ENCODE measurements at regions not wholly inside any gene's neighbourhood (a gene's known extent, or its start where the extent isn't known, plus 50 kb on each side); places are given as distances from the start of the nearest gene placed in this dataset.

GRCh38 chr10:29694121-29694520, 59.4 kb upstream of the SVIL start:
- Histone ChIP-seq H3K23me2 (ENCODE audit: insufficient read length, low read depth, low read length, poor library complexity, severe bottlenecking) (no peaks in the 10 kb centered on the region), H3K9me3 (ENCODE audit: control insufficient read depth, low read depth, low read length) (no peaks in the 10 kb centered on the region), H3K23ac (ENCODE audit: insufficient read length, low read depth, low read length) (no peak overlapping the region), H2BK20ac (ENCODE audit: low read depth, low read length, poor library complexity, severe bottlenecking) (no peak overlapping the region), H4K8ac (replicated peaks; ENCODE audit: insufficient read length, low read depth, low read length) (no peak overlapping the region), H2BK120ac (ENCODE audit: low read depth, low read length, poor library complexity, severe bottlenecking) (no peak overlapping the region), H4K5ac (ENCODE audit: insufficient read length, low read depth, low read length) (no peak overlapping the region), H3T11ph (ENCODE audit: low read length) (no peak overlapping the region), H2BK15ac (ENCODE audit: low read depth, low read length) (no peak overlapping the region), H3K4me2 (ENCODE audit: insufficient read depth, insufficient read length, low read length) (no peak overlapping the region), H4K91ac (ENCODE audit: insufficient read length, low read depth, low read length) (no peak overlapping the region), H3K56ac (ENCODE audit: insufficient read length, low read depth, low read length) (no peak overlapping the region), H3K14ac (ENCODE audit: insufficient read depth, low read length) (no peak overlapping the region), H2BK12ac (ENCODE audit: insufficient read length, low read depth, low read length) (no peak overlapping the region), H2BK5ac (ENCODE audit: insufficient read length, low read length) (no peak overlapping the region), H3K79me2 (ENCODE audit: insufficient read depth, low read length) (no peaks in the 10 kb centered on the region), H3K9ac (ENCODE audit: extremely low read depth, insufficient read length, low read length) (no peak overlapping the region), H2AFZ (ENCODE audit: low read length) (no peak overlapping the region), H4K20me1 (ENCODE audit: control insufficient read depth, insufficient read depth, insufficient read length) (no peaks in the 10 kb centered on the region), H3K4me1 (ENCODE audit: insufficient read depth, low read length) (peaks cover 13% of the 10 kb centered on the region), H3K27me3 (ENCODE audit: insufficient read depth, low read length) (no peaks in the 10 kb centered on the region), H3K4ac (ENCODE audit: low read depth, low read length) (no peak overlapping the region), H3K27ac (ENCODE audit: insufficient read length, low read depth, low read length) (no peak overlapping the region), H3K79me1 (ENCODE audit: insufficient read depth, low read depth, low read length, poor library complexity, severe bottlenecking) (no peaks in the 10 kb centered on the region), H2AK5ac (ENCODE audit: insufficient read length, low read length) (no peak overlapping the region), H3K18ac (ENCODE audit: insufficient read length, low read depth, low read length) (no peak overlapping the region)
- Mint-ChIP-seq H3K9me3 (peaks cover 0 to 4% of the 10 kb centered on the region in 2 experiments; a peak in 2 of 5 replicates), H3K4me1 (peaks cover 29 to 32% of the 10 kb centered on the region in 2 experiments), H3K4me3 (no peak overlapping the region), H3K36me3 (ENCODE audit: insufficient read depth in 1 of 3, low read depth in 3 of 3) (peaks cover 4 to 5% (median 4%) of the 10 kb centered on the region in 3 experiments; a peak in 5 of 7 replicates), H3K27me3 (ENCODE audit: low read depth) (no peaks in the 10 kb centered on the region), H3K27ac (no peak overlapping the region)
- TF ChIP-seq CTCF (conservative IDR thresholded peaks at IDR 0.05): no peak
- no peak for DNase-seq
- WGBS (ENCODE audit: extremely low coverage, insufficient read length, low lambda C conversion rate): no CpG with 5 or more reads among the region's 3 CpGs
